A549 (cell line): ENCODE measurements at regions not wholly inside any gene's neighbourhood (a gene's known extent, or its start where the extent isn't known, plus 50 kb on each side); places are given as distances from the start of the nearest gene placed in this dataset.

Source experiments
- CEBPB ChIP-seq, 2 experiments: fragments of >200 bp in 1 of 2; sonication (Bioruptor Twin) in 1 of 2; formaldehyde crosslinking in 1 of 2; IDR thresholded peaks; 2 replicates each; pipeline ENCODE4 v1.6.1; 2012 to 2016
- EP300 ChIP-seq, 2 experiments: fragments of >200 bp; sonication (Bioruptor Twin); formaldehyde crosslinking; IDR thresholded peaks; 2 replicates in 1 of 2; 3 replicates in 1 of 2; pipeline ENCODE4 v1.6.1; 2016 to 2017
- ESRRA ChIP-seq: fragments of 150-350 bp; IDR thresholded peaks from 2 replicates; pipeline ENCODE4 v1.6.1; 2014; ENCODE audit warnings: mild to moderate bottlenecking, low read length, borderline replicate concordance

DNA sequence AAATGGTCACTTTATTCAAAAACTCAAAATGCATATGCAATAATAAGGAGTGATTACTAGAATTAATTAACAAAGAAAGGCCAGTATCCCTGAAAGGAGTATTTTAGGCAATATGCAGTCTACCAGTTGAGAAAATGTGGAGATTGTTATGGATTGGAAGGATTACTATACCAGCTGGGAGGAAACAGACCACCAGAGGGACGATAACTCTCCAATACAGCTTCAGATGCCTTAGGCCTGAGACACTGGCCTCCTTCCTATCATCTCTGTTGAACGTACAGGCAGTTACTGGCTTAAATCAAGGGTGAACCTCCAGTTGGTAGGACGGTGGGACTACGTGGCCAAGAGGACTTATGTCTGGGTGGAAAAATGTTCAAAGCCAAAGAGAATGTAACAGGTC lies 336.4 kb upstream of the EPHA4 start:
- TF ChIP-seq EP300 (IDR thresholded peaks at IDR 0.05) (no peak), ESRRA (no peak), CEBPB (IDR thresholded peaks at IDR 0.05) (no peak)
